Pancreas (tissue), 10 donors: ENCODE measurements at regions not wholly inside any gene's neighbourhood (a gene's known extent, or its start where the extent isn't known, plus 50 kb on each side); places are given as distances from the start of the nearest gene placed in this dataset.

Experiments used
- ATAC-seq, 4 donors: fragments of 200-7000 bp; cut with Tn5 transposase; one replicate each; pipeline versions ENCODE4 v1.8.0 to v1.9.1; 2020; ENCODE audit warnings: mild to moderate bottlenecking in 4 of 4, moderate library complexity in 4 of 4
- DNase-seq, 6 donors: peaks; one replicate each; pipeline ENCODE4 v3.0.0-alpha.2; 2020
- FAIRE-seq: peaks from 2 replicates; lab custom pipeline; 2012; peaks lifted over from hg19 to GRCh38; lab: Jason Lieb, UNC
- H3K27ac ChIP-seq, 4 donors: fragments of 200-600 bp; sonication (generic); 1 replicate in 3 of 4; 2 replicates in 1 of 4; pipeline versions ENCODE4 v1.5.0 to v1.8.0; 2020
- H3K27me3 ChIP-seq, 4 donors: fragments of 200-600 bp; one replicate each; pipeline ENCODE4 v1.8.0; 2021
- H3K36me3 ChIP-seq, 3 donors: fragments of 200-600 bp; sonication (generic) in 1 of 3; one replicate each; pipeline versions ENCODE4 v1.5.0 to v1.8.0; 2020 to 2021
- H3K4me1 ChIP-seq, 3 donors: fragments of 200-600 bp; one replicate each; pipeline ENCODE4 v1.8.0; 2021
- H3K4me3 ChIP-seq, 4 donors: fragments of 200-600 bp; sonication (generic) in 2 of 4; one replicate each; pipeline versions ENCODE4 v1.5.0 to v1.8.0; 2020 to 2021
- H3K9me3 ChIP-seq, 4 donors: fragments of 200-600 bp; one replicate each; pipeline ENCODE4 v1.8.0; 2021
- WGBS, 2 donors: extraction: QIAGEN DNeasy Blood & Tissue Kit; methylation state at CpG; one replicate each; pipeline ENCODE4 v1.1.7; 2013; 5-methylcytosine and 5-hydroxymethylcytosine counted together
- intact Hi-C, 3 donors: fragments of 100-400 bp; cut with DNase I; formaldehyde crosslinking; loops; one replicate each; pipeline versions ENCODE4 v1.11.1 to v1.14.2; 2022
- TF ChIP-seq, protein P1 (sequence below), 4 donors: fragments of 200-600 bp; sonication (generic) in 3 of 4; IDR thresholded peaks; one replicate each; pipeline versions ENCODE4 v1.5.0 to v1.8.0; 2021; ENCODE audit warnings: antibody characterized with exemption in 4 of 4
- donor health status: healthy with polysubstance abuse.
- donor health status: DM: no; HTN: no; CAD: no; lungs with moderate emphysema.
- donor health status: DM: no; HTN: no; CAD: no.
- donor health status: control.
- donor health status: control.
- donor health status: Bipolar disorder and iron deficiency.
- donor health status: DM: yes; HTN: yes; CAD: no.
- donor health status: DM: no; HTN: no; CAD: no.
- donor health status: DM: no; HTN: no; CAD: no.
- donor health status: DM: yes; HTN: yes; CAD: no.

DNA sequence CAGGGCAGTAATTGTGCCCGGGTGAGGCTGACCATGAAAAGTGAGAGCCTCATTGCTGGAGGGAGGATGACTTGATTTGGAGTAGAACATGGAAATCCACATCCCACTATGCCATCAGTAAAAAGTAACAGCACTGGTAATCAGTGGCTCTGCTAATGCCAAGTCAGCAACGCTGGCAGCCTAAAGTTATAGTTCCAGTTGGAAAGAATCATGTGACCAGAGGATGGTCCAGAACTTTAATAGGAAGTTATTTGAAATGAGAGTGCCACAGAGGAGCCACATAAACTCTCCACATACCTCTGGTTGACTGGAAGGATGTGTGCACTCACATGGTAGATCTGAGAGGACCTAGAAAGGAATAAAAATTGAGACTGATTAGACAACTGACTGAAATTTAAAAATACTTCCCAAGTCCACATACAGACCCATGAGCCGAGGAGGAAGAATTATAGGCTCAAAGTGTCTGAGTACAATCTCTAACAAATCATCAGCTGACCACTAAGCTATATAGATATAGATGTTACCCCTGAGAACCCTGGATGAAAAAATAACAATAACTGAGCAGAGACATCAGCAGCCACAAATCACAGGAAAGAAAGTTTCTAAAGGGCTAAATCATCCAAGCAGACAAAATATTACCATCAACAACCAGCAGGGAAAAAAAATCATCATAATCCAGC lies 346.8 kb downstream of the STK39 start:
- TF ChIP-seq, protein P1, sequence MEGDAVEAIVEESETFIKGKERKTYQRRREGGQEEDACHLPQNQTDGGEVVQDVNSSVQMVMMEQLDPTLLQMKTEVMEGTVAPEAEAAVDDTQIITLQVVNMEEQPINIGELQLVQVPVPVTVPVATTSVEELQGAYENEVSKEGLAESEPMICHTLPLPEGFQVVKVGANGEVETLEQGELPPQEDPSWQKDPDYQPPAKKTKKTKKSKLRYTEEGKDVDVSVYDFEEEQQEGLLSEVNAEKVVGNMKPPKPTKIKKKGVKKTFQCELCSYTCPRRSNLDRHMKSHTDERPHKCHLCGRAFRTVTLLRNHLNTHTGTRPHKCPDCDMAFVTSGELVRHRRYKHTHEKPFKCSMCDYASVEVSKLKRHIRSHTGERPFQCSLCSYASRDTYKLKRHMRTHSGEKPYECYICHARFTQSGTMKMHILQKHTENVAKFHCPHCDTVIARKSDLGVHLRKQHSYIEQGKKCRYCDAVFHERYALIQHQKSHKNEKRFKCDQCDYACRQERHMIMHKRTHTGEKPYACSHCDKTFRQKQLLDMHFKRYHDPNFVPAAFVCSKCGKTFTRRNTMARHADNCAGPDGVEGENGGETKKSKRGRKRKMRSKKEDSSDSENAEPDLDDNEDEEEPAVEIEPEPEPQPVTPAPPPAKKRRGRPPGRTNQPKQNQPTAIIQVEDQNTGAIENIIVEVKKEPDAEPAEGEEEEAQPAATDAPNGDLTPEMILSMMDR (IDR thresholded peaks at IDR 0.05), result no peak
- 91 to 95% methylated on average over 3 of the region's 3 CpGs for WGBS, 2 donors
- DNase-seq, result no peak
- Histone ChIP-seq H3K27ac (no peak overlapping the region), H3K9me3 (no peaks in the 10 kb centered on the region), H3K4me3 (no peak overlapping the region), H3K27me3 (no peaks in the 10 kb centered on the region), H3K36me3 (no peaks in the 10 kb centered on the region), H3K4me1 (no peaks in the 10 kb centered on the region)
- intact Hi-C loops, result no loop called here
- ATAC-seq, result no peak
- no peak for FAIRE-seq

DNA sequence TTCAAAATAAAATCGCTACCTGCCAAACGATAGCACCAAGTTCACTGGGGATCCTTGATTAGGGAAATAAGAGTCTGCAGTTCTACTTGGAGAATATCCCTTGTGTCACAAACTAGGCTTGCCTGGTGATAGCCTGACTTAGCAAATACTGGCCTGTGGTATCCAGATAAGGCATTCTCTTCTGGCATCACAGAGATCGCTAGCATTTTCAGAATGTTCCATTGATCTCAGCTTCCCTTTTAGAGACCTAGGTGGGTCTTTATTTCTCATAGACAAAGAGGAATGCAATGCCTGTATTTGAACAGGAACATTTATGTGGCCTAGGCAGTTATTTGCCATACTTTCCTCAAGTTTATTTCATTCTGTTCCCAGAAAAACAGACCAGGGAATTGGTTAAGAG lies 349.1 kb downstream of the STK39 start:
- intact Hi-C loops, result no loop called here
- Histone ChIP-seq H3K4me1 (no peaks in the 10 kb centered on the region), H3K27me3 (no peaks in the 10 kb centered on the region), H3K4me3 (no peak overlapping the region), H3K36me3 (no peaks in the 10 kb centered on the region), H3K9me3 (no peaks in the 10 kb centered on the region), H3K27ac (no peak overlapping the region)
- DNase-seq (no peak), FAIRE-seq (no peak), ATAC-seq (no peak)
- WGBS, 2 donors, result 65 to 69% methylated on average over 3 of the region's 3 CpGs
- TF ChIP-seq, protein P1 (IDR thresholded peaks at IDR 0.05), result no peak

DNA sequence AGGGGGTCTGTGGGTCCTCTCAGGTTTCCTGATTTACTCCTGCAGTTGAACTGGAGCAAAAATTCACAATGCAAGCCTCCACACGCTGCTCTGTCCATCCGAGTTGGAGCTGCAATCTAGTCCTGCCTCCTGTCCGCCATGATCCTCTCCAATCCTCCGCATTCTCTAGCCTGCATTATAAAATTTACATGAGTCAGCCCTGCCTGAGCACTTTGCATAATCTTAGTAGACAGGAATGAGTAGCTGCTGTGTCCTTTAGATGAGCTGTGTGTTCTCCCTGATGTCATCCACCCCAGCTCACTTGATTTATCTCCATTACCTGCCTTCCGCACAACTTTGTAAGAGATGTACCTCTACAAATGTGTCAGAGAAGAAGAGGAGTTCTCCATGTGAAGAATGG lies 355.6 kb downstream of the STK39 start:
- 87 to 92% methylated on average over 5 of the region's 5 CpGs for WGBS, 2 donors

DNA sequence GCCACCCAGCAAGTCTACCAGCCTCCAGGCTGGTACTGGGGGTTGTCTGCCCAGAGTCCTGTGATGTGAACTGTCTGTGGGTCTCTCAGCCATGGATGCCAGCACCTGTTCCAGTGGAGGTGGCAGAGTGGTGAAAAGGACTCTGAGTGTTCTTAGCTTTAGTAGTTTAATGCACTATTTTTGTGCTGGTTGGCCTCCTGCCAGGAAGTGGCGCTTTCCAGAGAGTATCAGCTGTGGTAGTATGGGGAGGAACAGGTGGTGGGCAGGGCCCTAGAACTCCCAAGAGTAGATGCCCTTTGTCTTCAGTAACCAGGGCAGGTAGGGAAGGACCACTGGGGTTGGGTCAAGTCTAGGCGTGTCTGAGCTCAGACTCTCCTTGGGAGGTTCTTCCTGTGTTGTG lies 356.7 kb downstream of the STK39 start:
- FAIRE-seq, result no peak
- TF ChIP-seq, protein P1 (IDR thresholded peaks at IDR 0.05), result no peak

More for the DNA sequence above, 355.6 kb downstream of the STK39 start:
- TF ChIP-seq, protein P1 (IDR thresholded peaks at IDR 0.05), result no peak
- FAIRE-seq (no peak), ATAC-seq (no peak), DNase-seq (no peak)
- H3K27ac ChIP-seq, result no peak overlapping the region
- H3K27me3 ChIP-seq, result no peaks in the 10 kb centered on the region
- H3K4me3 ChIP-seq, result no peak overlapping the region
- no peaks in the 10 kb centered on the region for H3K9me3 ChIP-seq
- intact Hi-C loops, result no loop called here
- no peaks in the 10 kb centered on the region for H3K4me1 ChIP-seq
- no peaks in the 10 kb centered on the region for H3K36me3 ChIP-seq

DNA sequence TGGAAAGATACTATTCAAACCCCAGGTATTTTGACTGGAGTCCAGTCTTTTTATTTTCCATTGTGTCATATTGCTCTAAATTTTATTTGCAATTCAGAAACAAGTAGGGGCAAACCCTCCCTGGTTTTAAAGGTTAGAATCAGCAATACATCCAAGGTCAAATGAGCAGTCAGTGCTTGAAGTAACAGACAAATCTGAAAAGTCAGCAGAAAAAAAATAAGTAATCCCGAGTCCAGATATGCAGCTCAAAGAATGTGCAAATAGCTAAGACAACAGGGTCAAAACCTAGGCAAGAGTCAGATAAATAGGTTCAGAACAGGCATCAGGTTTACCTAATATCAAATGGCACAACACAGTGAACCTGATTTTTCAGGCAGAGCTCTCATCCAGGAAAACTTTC lies 367.0 kb downstream of the STK39 start:
- no peak for FAIRE-seq
- Histone ChIP-seq H3K4me3 (no peak overlapping the region), H3K27me3 (no peaks in the 10 kb centered on the region), H3K9me3 (no peaks in the 10 kb centered on the region), H3K36me3 (no peaks in the 10 kb centered on the region), H3K27ac (no peak overlapping the region), H3K4me1 (no peaks in the 10 kb centered on the region)
- intact Hi-C loops, result no loop called here
- 10 to 37% methylated on average over 1 of the region's 1 CpG for WGBS, 2 donors
- ATAC-seq, result no peak
- TF ChIP-seq, protein P1 (IDR thresholded peaks at IDR 0.05), result no peak
- DNase-seq, result no peak

More for the DNA sequence above, 356.7 kb downstream of the STK39 start:
- DNase-seq (peak in 1 of 6 donors; percentile 36), ATAC-seq (no peak)
- WGBS, 2 donors, result 92 to 94% methylated on average over 2 of the region's 2 CpGs
- Histone ChIP-seq H3K9me3 (no peaks in the 10 kb centered on the region), H3K4me3 (no peak overlapping the region), H3K4me1 (no peaks in the 10 kb centered on the region), H3K27me3 (no peaks in the 10 kb centered on the region), H3K27ac (no peak overlapping the region), H3K36me3 (no peaks in the 10 kb centered on the region)
- intact Hi-C loops, result no loop called here
